Lower lobe of right lung (tissue), 2 donors: ENCODE measurements at regions not wholly inside any gene's neighbourhood (a gene's known extent, or its start where the extent isn't known, plus 50 kb on each side); places are given as distances from the start of the nearest gene placed in this dataset.

ENCODE experiments used
- ATAC-seq, 2 donors: fragments of 200-7000 bp; cut with Tn5 transposase; one replicate each; pipeline ENCODE4 v1.9.1; 2020 to 2022; ENCODE audit warnings: mild to moderate bottlenecking in 2 of 2, moderate library complexity in 2 of 2
- DNase-seq: peaks from one replicate; pipeline ENCODE4 v3.0.0-alpha.2; 2020
- H3K27ac ChIP-seq: fragments of 200-600 bp; one replicate; pipeline ENCODE4 v1.8.0; 2022
- H3K27me3 ChIP-seq: fragments of 200-600 bp; one replicate; pipeline ENCODE4 v1.8.0; 2022; ENCODE audit warnings: low read depth
- H3K36me3 ChIP-seq: fragments of 200-600 bp; one replicate; pipeline ENCODE4 v1.8.0; 2022; ENCODE audit warnings: mild to moderate bottlenecking
- H3K4me1 ChIP-seq: fragments of 200-600 bp; one replicate; pipeline ENCODE4 v1.8.0; 2022
- H3K4me3 ChIP-seq: fragments of 200-600 bp; one replicate; pipeline ENCODE4 v1.8.0; 2022; ENCODE audit warnings: mild to moderate bottlenecking
- H3K9me3 ChIP-seq: fragments of 200-600 bp; one replicate; pipeline ENCODE4 v1.8.0; 2022
- intact Hi-C: fragments of 100-400 bp; cut with DNase I; formaldehyde crosslinking; loops from one replicate; pipeline ENCODE4 v1.11.0; 2022
- TF ChIP-seq, protein P1 (sequence below): fragments of 200-600 bp; IDR thresholded peaks from one replicate; pipeline ENCODE4 v1.8.0; 2022; ENCODE audit warnings: antibody characterized with exemption, mild to moderate bottlenecking
- donor health status: DM: no; HTN: yes; CAD: no; lungs with severe emphysema.

DNA sequence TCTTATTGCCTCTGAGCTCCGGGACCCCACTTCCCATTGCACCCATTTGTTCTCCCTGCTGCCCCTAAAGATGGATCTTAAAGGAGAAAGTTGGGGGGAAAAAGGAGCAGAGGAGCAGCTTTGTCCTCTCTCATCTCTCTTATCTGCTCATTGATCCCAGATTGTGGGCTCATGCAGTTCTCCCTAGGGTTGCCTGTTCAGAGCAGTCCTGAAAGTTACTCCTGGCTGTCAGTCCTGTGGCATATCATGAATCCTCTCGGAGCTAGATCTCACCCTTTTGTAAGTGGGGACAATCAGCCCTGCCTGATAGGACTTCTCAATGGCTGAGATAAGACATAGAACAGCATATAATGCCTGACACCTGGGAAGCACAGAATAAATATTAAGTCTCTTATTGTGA lies 440.3 kb downstream of the IRS2 start:
- Histone ChIP-seq H3K4me1 (no peaks in the 10 kb centered on the region), H3K27me3 (no peaks in the 10 kb centered on the region), H3K27ac (no peak overlapping the region), H3K4me3 (no peak overlapping the region), H3K36me3 (no peaks in the 10 kb centered on the region), H3K9me3 (no peaks in the 10 kb centered on the region)
- TF ChIP-seq, protein P1, sequence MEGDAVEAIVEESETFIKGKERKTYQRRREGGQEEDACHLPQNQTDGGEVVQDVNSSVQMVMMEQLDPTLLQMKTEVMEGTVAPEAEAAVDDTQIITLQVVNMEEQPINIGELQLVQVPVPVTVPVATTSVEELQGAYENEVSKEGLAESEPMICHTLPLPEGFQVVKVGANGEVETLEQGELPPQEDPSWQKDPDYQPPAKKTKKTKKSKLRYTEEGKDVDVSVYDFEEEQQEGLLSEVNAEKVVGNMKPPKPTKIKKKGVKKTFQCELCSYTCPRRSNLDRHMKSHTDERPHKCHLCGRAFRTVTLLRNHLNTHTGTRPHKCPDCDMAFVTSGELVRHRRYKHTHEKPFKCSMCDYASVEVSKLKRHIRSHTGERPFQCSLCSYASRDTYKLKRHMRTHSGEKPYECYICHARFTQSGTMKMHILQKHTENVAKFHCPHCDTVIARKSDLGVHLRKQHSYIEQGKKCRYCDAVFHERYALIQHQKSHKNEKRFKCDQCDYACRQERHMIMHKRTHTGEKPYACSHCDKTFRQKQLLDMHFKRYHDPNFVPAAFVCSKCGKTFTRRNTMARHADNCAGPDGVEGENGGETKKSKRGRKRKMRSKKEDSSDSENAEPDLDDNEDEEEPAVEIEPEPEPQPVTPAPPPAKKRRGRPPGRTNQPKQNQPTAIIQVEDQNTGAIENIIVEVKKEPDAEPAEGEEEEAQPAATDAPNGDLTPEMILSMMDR, result no peak
- DNase-seq (no peak), ATAC-seq (no peak)
- intact Hi-C loops, result no loop called here

DNA sequence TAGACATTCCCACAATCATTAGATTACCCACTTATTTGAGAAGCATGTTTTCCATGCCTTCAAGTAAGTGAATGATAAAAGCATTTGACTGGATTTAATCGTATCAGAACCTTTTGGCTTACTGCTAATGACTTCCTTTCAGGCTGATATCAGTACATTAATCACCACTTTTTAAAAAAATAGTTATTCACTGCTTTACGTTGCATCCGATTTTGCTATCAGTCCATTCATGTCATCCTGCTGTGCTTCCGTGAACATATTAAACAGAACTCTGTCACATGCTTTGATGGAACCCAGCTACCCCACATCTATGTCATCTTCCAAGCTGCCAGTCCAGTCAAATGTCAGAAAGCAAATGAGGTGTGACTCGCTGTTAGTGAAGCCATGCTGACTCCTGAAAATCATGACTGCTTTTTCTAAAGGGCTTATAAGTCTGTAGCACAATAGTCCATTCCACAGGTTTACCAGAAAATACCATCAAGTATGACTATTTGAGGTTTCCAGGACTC lies 440.9 kb downstream of the IRS2 start:
- Histone ChIP-seq H3K9me3 (no peaks in the 10 kb centered on the region), H3K27me3 (no peaks in the 10 kb centered on the region), H3K36me3 (no peaks in the 10 kb centered on the region), H3K4me1 (no peaks in the 10 kb centered on the region), H3K4me3 (no peak overlapping the region), H3K27ac (no peak overlapping the region)
- TF ChIP-seq, protein P1, result no peak
- intact Hi-C loops, result no loop called here
- no peak for ATAC-seq
- DNase-seq, result no peak

DNA sequence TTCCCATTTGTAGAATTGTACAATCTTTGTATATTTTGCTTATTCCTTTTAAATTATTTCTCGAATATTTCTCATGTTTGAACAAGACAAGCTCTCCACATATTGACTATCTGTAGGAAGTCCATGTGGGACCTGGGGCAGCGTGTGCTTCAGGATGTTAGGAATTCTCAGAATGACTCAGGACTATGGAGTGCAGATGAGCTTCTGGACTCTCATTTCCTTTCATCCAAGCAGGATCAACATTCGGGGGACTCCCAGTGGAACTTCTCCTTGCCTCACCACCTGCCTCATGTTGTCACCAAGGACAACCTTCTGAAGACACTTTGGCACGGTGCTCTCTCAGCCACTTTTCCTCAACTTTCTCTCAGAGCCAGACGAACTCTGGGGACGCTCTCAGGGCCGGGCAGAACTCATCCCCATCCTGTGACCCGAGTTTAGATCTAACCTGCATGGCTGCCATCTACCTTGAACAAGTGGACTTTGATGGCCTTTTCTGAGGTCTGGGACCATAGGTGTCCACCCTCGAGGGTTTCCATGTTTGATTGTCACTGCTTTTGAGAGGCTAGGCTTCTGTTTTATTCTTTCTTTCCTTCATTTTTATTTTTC lies 441.7 kb downstream of the IRS2 start:
- H3K27ac ChIP-seq, result no peak overlapping the region
- TF ChIP-seq, protein P1, result no peak
- no peaks in the 10 kb centered on the region for H3K4me1 ChIP-seq
- H3K36me3 ChIP-seq, result no peaks in the 10 kb centered on the region
- no peak for DNase-seq
- H3K4me3 ChIP-seq, result no peak overlapping the region
- no peaks in the 10 kb centered on the region for H3K27me3 ChIP-seq
- no peaks in the 10 kb centered on the region for H3K9me3 ChIP-seq
- intact Hi-C loops, result no loop called here
- ATAC-seq, result no peak

DNA sequence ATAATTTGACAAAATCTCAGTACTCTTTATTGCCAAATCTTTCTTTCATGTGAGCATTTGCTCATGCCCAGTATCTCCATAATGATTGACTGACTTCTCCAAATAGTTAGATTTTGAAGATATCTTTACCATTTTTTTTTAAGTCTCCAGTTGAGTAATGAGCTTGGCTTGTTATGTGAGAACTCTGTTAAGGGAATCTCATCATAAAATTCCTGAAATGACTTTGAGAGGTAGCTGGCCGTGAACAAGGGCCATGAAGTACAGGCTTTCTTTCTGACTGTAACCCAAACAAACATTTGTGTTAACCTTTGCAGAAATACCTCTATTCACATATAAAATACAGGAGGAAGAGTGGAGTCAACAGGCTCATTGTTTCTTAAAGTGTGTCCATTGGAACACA lies 449.7 kb downstream of the IRS2 start:
- no peak for DNase-seq
- ATAC-seq, result peak in 1 of 2 donors; percentile 80
- TF ChIP-seq, protein P1, result no peak
- Histone ChIP-seq H3K36me3 (no peaks in the 10 kb centered on the region), H3K4me3 (no peak overlapping the region), H3K27ac (no peak overlapping the region), H3K4me1 (no peaks in the 10 kb centered on the region), H3K27me3 (no peaks in the 10 kb centered on the region), H3K9me3 (no peaks in the 10 kb centered on the region)
- intact Hi-C loops, result no loop called here

DNA sequence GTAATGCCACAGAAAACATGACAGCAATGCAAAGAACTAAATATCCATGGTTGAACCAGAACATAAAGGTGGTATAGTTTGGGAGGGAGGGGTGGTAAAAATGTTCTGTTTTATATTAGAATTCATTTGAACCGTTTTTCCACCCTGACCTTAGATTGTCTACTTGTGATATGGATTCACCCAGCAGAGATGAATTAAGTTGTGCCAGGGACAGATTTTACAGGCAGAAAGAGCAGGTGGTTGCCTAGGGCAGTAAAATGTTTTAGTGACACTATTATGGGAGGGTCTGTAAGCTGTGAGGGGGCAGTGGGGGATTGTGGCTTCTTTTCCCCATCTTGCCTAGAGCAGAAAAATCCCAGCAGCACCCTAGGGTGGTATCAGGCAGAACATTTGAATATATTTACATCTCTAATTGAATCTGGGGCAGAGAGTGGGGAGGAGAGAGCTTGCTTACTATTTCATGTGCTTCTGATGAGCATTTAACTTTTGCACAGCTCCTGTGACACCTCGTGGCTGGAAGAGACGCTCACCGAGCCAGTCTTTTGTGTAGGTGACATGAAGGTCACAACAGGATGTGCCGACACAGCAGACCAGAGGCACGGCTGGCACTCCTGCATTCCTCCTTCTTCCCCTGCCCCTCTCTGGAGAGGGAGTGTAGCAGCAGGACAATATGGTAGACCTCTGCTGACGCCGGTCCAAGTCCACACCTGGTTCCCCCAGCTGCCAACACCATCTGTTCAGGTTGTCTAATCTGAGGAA lies 452.3 kb downstream of the IRS2 start:
- H3K27me3 ChIP-seq, result no peaks in the 10 kb centered on the region
- intact Hi-C loops, result no loop called here
- H3K9me3 ChIP-seq, result no peaks in the 10 kb centered on the region
- ATAC-seq, result no peak
- TF ChIP-seq, protein P1, result no peak
- no peaks in the 10 kb centered on the region for H3K36me3 ChIP-seq
- H3K4me3 ChIP-seq, result no peak overlapping the region
- no peak overlapping the region for H3K27ac ChIP-seq
- DNase-seq, result no peak
- no peaks in the 10 kb centered on the region for H3K4me1 ChIP-seq
